SK-N-SH (cell line): ENCODE measurements at regions not wholly inside any gene's neighbourhood (a gene's known extent, or its start where the extent isn't known, plus 50 kb on each side); places are given as distances from the start of the nearest gene placed in this dataset.

Experiments used
- CTCF ChIA-PET: fragments of 300-600, 350-600 bp; formaldehyde crosslinking; extraction: SDS; loops from one replicate; lab custom pipeline; 2021; lab: Yijun Ruan, JAX
- POLR2A ChIA-PET: fragments of 350-600 bp; sonication (Branson Sonifier 250); formaldehyde crosslinking; extraction: SDS; loops from one replicate; lab custom pipeline; 2020; ENCODE audit warnings: antibody characterized with exemption, inconsistent platforms; lab: Yijun Ruan, JAX
- DNase-seq: peaks from one replicate; pipeline ENCODE4 v3.0.0; 2012
- H2AFZ ChIP-seq: fragments of 200-600 bp; sonication (generic); 2 replicates; pipeline ENCODE4 v1.8.1; 2016; ENCODE audit warnings: antibody characterized with exemption, mild to moderate bottlenecking, low read depth
- H3F3A ChIP-seq: fragments of 200-600 bp; sonication (generic); replicated peaks from 2 replicates; pipeline ENCODE3; 2016; ENCODE audit warnings: antibody characterized with exemption, mild to moderate bottlenecking; ENCODE audit not compliant: insufficient read depth
- H3K27ac ChIP-seq, 2 experiments: fragments of 200-500 bp in 1 of 2; fragments of 200-600 bp in 1 of 2; sonication (Bioruptor generic) in 1 of 2; sonication (generic), shearing (Covaris generic) in 1 of 2; 2 replicates each; pipeline versions ENCODE4 v1.5.1 to v1.6.1; 2014 to 2016; ENCODE audit warnings: low read depth in 2 of 2, inconsistent platforms in 1 of 2, low read length in 1 of 2, mild to moderate bottlenecking in 1 of 2, mixed read lengths in 1 of 2
- H3K27me3 ChIP-seq: fragments of 200-600 bp; sonication (generic), shearing (Covaris generic); 2 replicates; pipeline ENCODE4 v1.6.1; 2016; ENCODE audit warnings: mixed run types; ENCODE audit not compliant: insufficient read depth
- H3K36me3 ChIP-seq, 2 experiments: fragments of 200-500 bp in 1 of 2; fragments of 200-600 bp in 1 of 2; sonication (Bioruptor generic) in 1 of 2; sonication (generic) in 1 of 2; replicated peaks in 1 of 2; 2 replicates each; pipeline versions ENCODE3 to v1.5.1; 2014 to 2016; ENCODE audit warnings: low read length in 1 of 2, mild to moderate bottlenecking in 1 of 2; ENCODE audit not compliant: insufficient read depth in 2 of 2, control insufficient read depth in 1 of 2
- H3K4me1 ChIP-seq, 2 experiments: fragments of 200-500 bp in 1 of 2; fragments of 200-600 bp in 1 of 2; sonication (Bioruptor generic) in 1 of 2; sonication (generic), shearing (Covaris generic) in 1 of 2; 2 replicates each; pipeline versions ENCODE4 v1.5.1 to v1.6.1; 2014 to 2016; ENCODE audit warnings: low read depth in 1 of 2, low read length in 1 of 2, mixed run types in 1 of 2; ENCODE audit not compliant: insufficient read depth in 2 of 2, control insufficient read depth in 1 of 2
- H3K4me2 ChIP-seq: fragments of 200-600 bp; sonication (generic), shearing (Covaris generic); 2 replicates; pipeline ENCODE4 v1.6.1; 2017; ENCODE audit warnings: mixed run types
- H3K4me3 ChIP-seq, 2 experiments: fragments of 200-500 bp in 1 of 2; fragments of 200-600 bp in 1 of 2; sonication (Bioruptor generic) in 1 of 2; sonication (generic), shearing (Covaris generic) in 1 of 2; 2 replicates each; pipeline versions ENCODE4 v1.5.1 to v1.8.1; 2014 to 2016; ENCODE audit warnings: low read depth in 2 of 2, inconsistent platforms in 1 of 2, low read length in 1 of 2, mild to moderate bottlenecking in 1 of 2, mixed read lengths in 1 of 2, moderate library complexity in 1 of 2
- H3K79me2 ChIP-seq: fragments of 200-600 bp; sonication (generic); 2 replicates; pipeline ENCODE4 v1.8.1; 2017; ENCODE audit warnings: mild to moderate bottlenecking; ENCODE audit not compliant: insufficient read depth
- H3K9ac ChIP-seq: fragments of 200-600 bp; sonication (generic); 2 replicates; pipeline ENCODE4 v1.6.1; 2017; ENCODE audit warnings: mixed run types
- H3K9me2 ChIP-seq: fragments of 200-600 bp; sonication (generic); 2 replicates; pipeline ENCODE4 v1.6.1; 2017; ENCODE audit warnings: mixed run types
- H3K9me3 ChIP-seq: fragments of 200-600 bp; sonication (generic); 2 replicates; pipeline ENCODE4 v1.6.1; 2017; ENCODE audit warnings: mixed run types, mild to moderate bottlenecking, moderate library complexity
- H4K20me1 ChIP-seq: fragments of 200-600 bp; sonication (generic); 2 replicates; pipeline ENCODE4 v1.6.1; 2017; ENCODE audit warnings: mild to moderate bottlenecking, mixed run types; ENCODE audit not compliant: insufficient read depth
- CHD2 ChIP-seq: fragments of 150-350 bp; IDR thresholded peaks from 2 replicates; pipeline ENCODE4 v1.6.1; 2018; ENCODE audit warnings: low read length; ENCODE audit not compliant: partially characterized antibody
- EP300 ChIP-seq, 2 experiments: IDR thresholded peaks; 2 replicates each; pipeline versions ENCODE4 v1.4.0 to v1.6.1; 2012; ENCODE audit warnings: borderline replicate concordance in 1 of 2, low read depth in 1 of 2, low read length in 1 of 2
- EZH2phosphoT487 ChIP-seq: fragments of 200-600 bp; sonication (generic); IDR thresholded peaks from 2 replicates; pipeline ENCODE4 v1.6.1; 2017; ENCODE audit warnings: low read depth, mixed run types, mild to moderate bottlenecking, antibody characterized with exemption, moderate library complexity, borderline replicate concordance
- FOSL2 ChIP-seq: IDR thresholded peaks from 2 replicates; pipeline ENCODE4 v1.4.0; 2012; ENCODE audit warnings: low read depth, mild to moderate bottlenecking, moderate library complexity, borderline replicate concordance
- GATA2 ChIP-seq: sonication (generic); formaldehyde crosslinking; IDR thresholded peaks from 2 replicates; pipeline ENCODE4 v1.5.0; 2020; ENCODE audit warnings: mild to moderate bottlenecking, missing genetic modification reagents
- MXI1 ChIP-seq: IDR thresholded peaks from 2 replicates; pipeline ENCODE4 v1.6.1; 2012; ENCODE audit warnings: mild to moderate bottlenecking, low read depth, low read length, improper control_type of control experiment
- NRF1 ChIP-seq: IDR thresholded peaks from 2 replicates; pipeline ENCODE4 v1.6.1; 2012; ENCODE audit warnings: low read depth, mild to moderate bottlenecking, low read length
- PBX3 ChIP-seq: IDR thresholded peaks from 2 replicates; pipeline ENCODE4; 2012
- RCOR1 ChIP-seq: fragments of 150-350 bp; IDR thresholded peaks from 2 replicates; pipeline ENCODE4 v1.6.1; 2017; ENCODE audit warnings: antibody characterized with exemption, low read length
- REST ChIP-seq: IDR thresholded peaks from 2 replicates; pipeline ENCODE4 v1.6.1; 2012; ENCODE audit warnings: mild to moderate bottlenecking, low read depth, low read length, moderate library complexity
- RFX5 ChIP-seq: IDR thresholded peaks from 2 replicates; pipeline ENCODE4 v1.6.1; 2012; ENCODE audit warnings: mild to moderate bottlenecking, improper control_type of control experiment, low read length
- SIN3A ChIP-seq: IDR thresholded peaks from 2 replicates; pipeline ENCODE4 v1.6.1; 2012; ENCODE audit warnings: low read depth, mild to moderate bottlenecking, low read length, moderate library complexity, borderline replicate concordance
- TEAD4 ChIP-seq: IDR thresholded peaks from 2 replicates; pipeline ENCODE4 v1.4.0; 2012; ENCODE audit warnings: mild to moderate bottlenecking, borderline replicate concordance; ENCODE audit not compliant: insufficient read depth
- YY1 ChIP-seq: IDR thresholded peaks from 2 replicates; pipeline ENCODE4 v1.4.0; 2012; ENCODE audit warnings: low read depth, mild to moderate bottlenecking
- ZBTB33 ChIP-seq: IDR thresholded peaks from 2 replicates; pipeline ENCODE4 v1.4.0; 2012; ENCODE audit warnings: low read depth, borderline replicate concordance
- WGBS: methylation state at CpG from one replicate; pipeline ENCODE4 v1.1.6; 2017; ENCODE audit warnings: low lambda C conversion rate; 5-methylcytosine and 5-hydroxymethylcytosine counted together
- TF ChIP-seq, protein P1 (sequence below): IDR thresholded peaks from 2 replicates; pipeline ENCODE4 v1.4.0; 2012; ENCODE audit warnings: low read depth, borderline replicate concordance
- TF ChIP-seq, protein P2 (sequence below): fragments of 150-350 bp; IDR thresholded peaks from 2 replicates; pipeline ENCODE4 v1.6.1; 2017; ENCODE audit warnings: antibody characterized with exemption, low read length, low read depth, borderline replicate concordance

- H3K27me3 ChIP-seq: no peaks in the 10 kb centered on the region
- ChIA-PET POLR2A (no interaction called here), CTCF (no interaction called here)
- no peak overlapping the region for H3K27ac ChIP-seq
- no peaks in the 10 kb centered on the region for H3K36me3 ChIP-seq
- no peaks in the 10 kb centered on the region for H3K4me1 ChIP-seq
- H3K9me3 ChIP-seq: no peaks in the 10 kb centered on the region
- no peak overlapping the region for H3K4me2 ChIP-seq
- no peak overlapping the region for H3K9ac ChIP-seq
- H3K4me3 ChIP-seq: no peak overlapping the region
- TF ChIP-seq YY1 (no peak), FOSL2 (no peak), PBX3 (no peak), EZH2phosphoT487 (no peak)
- TF ChIP-seq, protein P1, sequence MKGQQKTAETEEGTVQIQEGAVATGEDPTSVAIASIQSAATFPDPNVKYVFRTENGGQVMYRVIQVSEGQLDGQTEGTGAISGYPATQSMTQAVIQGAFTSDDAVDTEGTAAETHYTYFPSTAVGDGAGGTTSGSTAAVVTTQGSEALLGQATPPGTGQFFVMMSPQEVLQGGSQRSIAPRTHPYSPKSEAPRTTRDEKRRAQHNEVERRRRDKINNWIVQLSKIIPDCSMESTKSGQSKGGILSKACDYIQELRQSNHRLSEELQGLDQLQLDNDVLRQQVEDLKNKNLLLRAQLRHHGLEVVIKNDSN: no peak
- WGBS: 34% methylated on average over 2 of the region's 2 CpGs
- H4K20me1 ChIP-seq: no peaks in the 10 kb centered on the region
- H2AFZ ChIP-seq: no peak overlapping the region
- H3K9me2 ChIP-seq: no peaks in the 10 kb centered on the region
- DNase-seq: no peak
- no peaks in the 10 kb centered on the region for H3F3A ChIP-seq
- H3K79me2 ChIP-seq: no peaks in the 10 kb centered on the region
These were observed 53.1 kb upstream of the ABCA12 start for GRCh38 chr2:215191477-215191876.

DNA sequence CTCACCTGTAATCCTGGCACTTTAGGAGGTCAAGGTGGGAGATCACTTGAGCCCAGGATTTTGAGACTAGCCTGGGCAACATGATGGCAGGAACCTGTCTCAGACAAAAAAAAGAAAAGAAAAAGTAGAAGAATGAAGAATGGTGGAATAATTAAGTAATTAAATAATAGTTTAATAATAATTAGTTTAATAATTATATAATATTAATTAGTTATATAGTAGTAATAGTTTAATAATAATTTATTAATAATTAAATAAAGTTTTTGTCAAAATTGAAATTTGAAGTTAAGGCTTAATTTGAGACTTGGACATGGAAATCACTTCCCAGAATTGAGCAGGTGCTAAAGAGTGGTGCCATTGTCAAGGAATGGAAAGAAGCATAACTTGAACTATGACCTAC lies 52.2 kb upstream of the ABCA12 start:
- POLR2A ChIA-PET: no interaction called here
- Histone ChIP-seq H3K9me3 (no peaks in the 10 kb centered on the region), H3F3A (no peaks in the 10 kb centered on the region), H2AFZ (no peak overlapping the region), H3K4me2 (no peak overlapping the region), H3K27me3 (no peaks in the 10 kb centered on the region), H3K27ac (no peak overlapping the region), H3K9ac (no peak overlapping the region), H3K36me3 (no peaks in the 10 kb centered on the region), H3K79me2 (no peaks in the 10 kb centered on the region), H3K4me1 (no peaks in the 10 kb centered on the region), H3K9me2 (no peaks in the 10 kb centered on the region), H4K20me1 (no peaks in the 10 kb centered on the region), H3K4me3 (no peak overlapping the region)
- CTCF ChIA-PET: no interaction called here
- no peak for DNase-seq
- TF ChIP-seq, protein P2, sequence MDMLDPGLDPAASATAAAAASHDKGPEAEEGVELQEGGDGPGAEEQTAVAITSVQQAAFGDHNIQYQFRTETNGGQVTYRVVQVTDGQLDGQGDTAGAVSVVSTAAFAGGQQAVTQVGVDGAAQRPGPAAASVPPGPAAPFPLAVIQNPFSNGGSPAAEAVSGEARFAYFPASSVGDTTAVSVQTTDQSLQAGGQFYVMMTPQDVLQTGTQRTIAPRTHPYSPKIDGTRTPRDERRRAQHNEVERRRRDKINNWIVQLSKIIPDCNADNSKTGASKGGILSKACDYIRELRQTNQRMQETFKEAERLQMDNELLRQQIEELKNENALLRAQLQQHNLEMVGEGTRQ: no peak
- TF ChIP-seq SIN3A (no peak), GATA2 (no peak), NRF1 (no peak), TEAD4 (no peak), FOSL2 (no peak), EP300 (IDR thresholded peaks at IDR 0.05; ENCODE audit: borderline replicate concordance in 1 of 2, low read depth in 1 of 2, low read length in 1 of 2) (no peak), CHD2 (no peak), REST (no peak), RCOR1 (no peak), RFX5 (no peak), MXI1 (no peak), ZBTB33 (no peak), PBX3 (no peak), EZH2phosphoT487 (no peak)
